ENCODE measurements at regions not wholly inside any gene's neighbourhood (a gene's known extent, or its start where the extent isn't known, plus 50 kb on each side); places are given as distances from the start of the nearest gene placed in this dataset.

DNA sequence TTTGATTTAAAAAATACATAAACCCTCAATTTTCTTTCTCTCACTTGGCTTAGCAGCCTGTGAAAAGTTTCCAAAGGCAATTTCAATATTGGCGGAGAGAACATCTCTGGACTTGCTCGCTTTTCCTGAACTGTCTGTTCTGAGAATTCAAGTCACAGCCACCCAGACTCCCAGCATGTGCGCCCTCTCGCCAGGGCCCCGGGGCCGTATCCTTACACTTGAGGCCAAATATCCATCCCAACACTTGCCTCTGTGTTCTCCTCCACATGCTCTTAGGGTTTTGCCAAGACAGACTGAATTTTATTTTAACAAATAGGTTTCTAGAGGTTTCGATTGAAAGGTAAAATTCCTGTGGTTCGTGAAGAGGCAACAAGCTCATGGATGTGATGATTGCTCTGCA lies 111.5 kb upstream of the GPR26 start:
- H3K27ac ChIP-seq (replicated peaks): no peak overlapping the region
- H3K27me3 ChIP-seq (ENCODE audit: insufficient read depth, poor library complexity, severe bottlenecking): no peaks in the 10 kb centered on the region
- DNase-seq (ENCODE audit: low read depth in 1 of 2, low spot score in 1 of 2): no peak
- no peak overlapping the region for H3K4me3 ChIP-seq (replicated peaks; ENCODE audit: insufficient read depth, low read length)
- TF ChIP-seq, protein P1, sequence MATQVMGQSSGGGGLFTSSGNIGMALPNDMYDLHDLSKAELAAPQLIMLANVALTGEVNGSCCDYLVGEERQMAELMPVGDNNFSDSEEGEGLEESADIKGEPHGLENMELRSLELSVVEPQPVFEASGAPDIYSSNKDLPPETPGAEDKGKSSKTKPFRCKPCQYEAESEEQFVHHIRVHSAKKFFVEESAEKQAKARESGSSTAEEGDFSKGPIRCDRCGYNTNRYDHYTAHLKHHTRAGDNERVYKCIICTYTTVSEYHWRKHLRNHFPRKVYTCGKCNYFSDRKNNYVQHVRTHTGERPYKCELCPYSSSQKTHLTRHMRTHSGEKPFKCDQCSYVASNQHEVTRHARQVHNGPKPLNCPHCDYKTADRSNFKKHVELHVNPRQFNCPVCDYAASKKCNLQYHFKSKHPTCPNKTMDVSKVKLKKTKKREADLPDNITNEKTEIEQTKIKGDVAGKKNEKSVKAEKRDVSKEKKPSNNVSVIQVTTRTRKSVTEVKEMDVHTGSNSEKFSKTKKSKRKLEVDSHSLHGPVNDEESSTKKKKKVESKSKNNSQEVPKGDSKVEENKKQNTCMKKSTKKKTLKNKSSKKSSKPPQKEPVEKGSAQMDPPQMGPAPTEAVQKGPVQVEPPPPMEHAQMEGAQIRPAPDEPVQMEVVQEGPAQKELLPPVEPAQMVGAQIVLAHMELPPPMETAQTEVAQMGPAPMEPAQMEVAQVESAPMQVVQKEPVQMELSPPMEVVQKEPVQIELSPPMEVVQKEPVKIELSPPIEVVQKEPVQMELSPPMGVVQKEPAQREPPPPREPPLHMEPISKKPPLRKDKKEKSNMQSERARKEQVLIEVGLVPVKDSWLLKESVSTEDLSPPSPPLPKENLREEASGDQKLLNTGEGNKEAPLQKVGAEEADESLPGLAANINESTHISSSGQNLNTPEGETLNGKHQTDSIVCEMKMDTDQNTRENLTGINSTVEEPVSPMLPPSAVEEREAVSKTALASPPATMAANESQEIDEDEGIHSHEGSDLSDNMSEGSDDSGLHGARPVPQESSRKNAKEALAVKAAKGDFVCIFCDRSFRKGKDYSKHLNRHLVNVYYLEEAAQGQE (IDR thresholded peaks at IDR 0.05; ENCODE audit: insufficient replicate concordance, low read depth): no peak

DNA sequence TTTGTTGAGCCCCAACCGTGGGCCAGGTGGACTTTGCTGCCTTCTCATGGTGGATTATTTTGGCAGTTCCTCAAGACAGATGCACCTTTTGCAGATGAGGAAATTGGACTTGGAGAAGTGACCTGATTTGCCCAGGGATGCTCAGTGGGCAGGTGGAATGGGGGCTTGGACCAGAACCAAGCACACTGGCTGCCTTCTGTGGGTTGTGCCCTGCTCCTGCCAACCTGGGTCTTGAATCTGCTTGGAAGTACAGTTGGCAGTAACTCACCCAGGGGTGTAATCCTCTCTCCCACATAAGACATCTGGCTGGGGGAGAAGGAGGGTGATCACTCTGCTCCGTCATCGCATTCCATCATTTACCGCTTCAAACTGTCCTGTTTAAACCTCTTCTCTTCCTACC lies 110.5 kb upstream of the GPR26 start:
- H3K27me3 ChIP-seq (ENCODE audit: insufficient read depth, poor library complexity, severe bottlenecking): no peaks in the 10 kb centered on the region
- H3K4me3 ChIP-seq (replicated peaks; ENCODE audit: insufficient read depth, low read length): no peak overlapping the region
- no peak overlapping the region for H3K27ac ChIP-seq (replicated peaks)
- DNase-seq (ENCODE audit: low read depth in 1 of 2, low spot score in 1 of 2): no peak
- TF ChIP-seq GABPA (IDR thresholded peaks at IDR 0.05; ENCODE audit: low read depth): no peak
- TF ChIP-seq, protein P2, sequence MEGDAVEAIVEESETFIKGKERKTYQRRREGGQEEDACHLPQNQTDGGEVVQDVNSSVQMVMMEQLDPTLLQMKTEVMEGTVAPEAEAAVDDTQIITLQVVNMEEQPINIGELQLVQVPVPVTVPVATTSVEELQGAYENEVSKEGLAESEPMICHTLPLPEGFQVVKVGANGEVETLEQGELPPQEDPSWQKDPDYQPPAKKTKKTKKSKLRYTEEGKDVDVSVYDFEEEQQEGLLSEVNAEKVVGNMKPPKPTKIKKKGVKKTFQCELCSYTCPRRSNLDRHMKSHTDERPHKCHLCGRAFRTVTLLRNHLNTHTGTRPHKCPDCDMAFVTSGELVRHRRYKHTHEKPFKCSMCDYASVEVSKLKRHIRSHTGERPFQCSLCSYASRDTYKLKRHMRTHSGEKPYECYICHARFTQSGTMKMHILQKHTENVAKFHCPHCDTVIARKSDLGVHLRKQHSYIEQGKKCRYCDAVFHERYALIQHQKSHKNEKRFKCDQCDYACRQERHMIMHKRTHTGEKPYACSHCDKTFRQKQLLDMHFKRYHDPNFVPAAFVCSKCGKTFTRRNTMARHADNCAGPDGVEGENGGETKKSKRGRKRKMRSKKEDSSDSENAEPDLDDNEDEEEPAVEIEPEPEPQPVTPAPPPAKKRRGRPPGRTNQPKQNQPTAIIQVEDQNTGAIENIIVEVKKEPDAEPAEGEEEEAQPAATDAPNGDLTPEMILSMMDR (IDR thresholded peaks at IDR 0.05; ENCODE audit: insufficient read depth, low read length): no peak
- no peak for TF ChIP-seq SPI1 (IDR thresholded peaks at IDR 0.05; ENCODE audit: borderline replicate concordance, low read depth)
- TF ChIP-seq POLR2AphosphoS5 (IDR thresholded peaks at IDR 0.05; ENCODE audit: low read depth): no peak
- TF ChIP-seq, protein P1 (IDR thresholded peaks at IDR 0.05; ENCODE audit: insufficient replicate concordance, low read depth): no peak

DNA sequence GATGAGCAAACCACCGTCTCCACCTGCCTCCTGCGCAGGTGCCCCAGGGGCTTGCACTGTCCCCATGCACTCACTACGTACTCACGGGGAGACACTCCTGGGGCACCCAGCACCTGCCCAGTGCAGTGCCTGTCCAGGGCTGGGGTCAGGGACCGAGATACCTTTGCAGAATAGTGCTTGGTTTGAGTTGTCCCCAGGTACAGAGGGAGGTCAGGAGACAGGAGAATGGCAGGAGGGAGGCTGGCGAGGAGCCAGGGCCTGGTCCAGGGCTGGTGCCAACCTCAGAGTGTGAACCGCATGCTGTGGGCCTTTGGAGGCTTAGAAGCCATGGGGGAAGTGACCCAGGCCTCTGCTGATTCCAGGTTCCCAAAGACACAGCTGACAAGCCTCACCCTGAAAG lies 110.1 kb upstream of the GPR26 start:
- Histone ChIP-seq H3K27me3 (ENCODE audit: insufficient read depth, poor library complexity, severe bottlenecking) (no peaks in the 10 kb centered on the region), H3K27ac (replicated peaks) (no peak overlapping the region), H3K4me3 (replicated peaks; ENCODE audit: insufficient read depth, low read length) (no peak overlapping the region)
- TF ChIP-seq, protein P2 (IDR thresholded peaks at IDR 0.05; ENCODE audit: insufficient read depth, low read length): no peak
- no peak for TF ChIP-seq POLR2AphosphoS5 (IDR thresholded peaks at IDR 0.05; ENCODE audit: low read depth)
- TF ChIP-seq, protein P1 (IDR thresholded peaks at IDR 0.05; ENCODE audit: insufficient replicate concordance, low read depth): no peak
- no peak for TF ChIP-seq SPI1 (IDR thresholded peaks at IDR 0.05; ENCODE audit: borderline replicate concordance, low read depth)
- no peak for TF ChIP-seq GABPA (IDR thresholded peaks at IDR 0.05; ENCODE audit: low read depth)
- no peak for DNase-seq (ENCODE audit: low read depth in 1 of 2, low spot score in 1 of 2)

DNA sequence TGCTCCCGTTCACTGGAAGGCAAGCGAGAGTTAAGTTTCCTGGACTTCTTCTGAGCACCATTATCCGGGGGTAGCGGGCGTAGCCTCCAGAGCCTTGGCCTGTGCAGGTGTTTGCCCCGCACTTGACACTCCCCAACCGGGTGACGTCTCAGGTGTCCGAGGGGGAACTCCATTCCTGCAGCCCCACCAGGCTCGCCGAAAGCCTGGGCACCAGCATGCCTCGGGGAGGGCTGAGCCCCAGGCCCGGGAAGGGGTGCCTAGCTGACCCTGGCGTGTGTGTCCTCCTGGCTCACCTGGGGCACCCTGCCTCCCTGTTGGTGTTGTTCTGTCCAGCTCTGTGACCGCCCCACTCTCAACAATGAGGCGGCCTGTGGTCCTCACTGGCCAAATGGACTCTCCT lies 109.4 kb upstream of the GPR26 start:
- no peak overlapping the region for H3K27ac ChIP-seq (replicated peaks)
- H3K27me3 ChIP-seq (ENCODE audit: insufficient read depth, poor library complexity, severe bottlenecking): no peaks in the 10 kb centered on the region
- no peak overlapping the region for H3K4me3 ChIP-seq (replicated peaks; ENCODE audit: insufficient read depth, low read length)
- TF ChIP-seq, protein P1 (IDR thresholded peaks at IDR 0.05; ENCODE audit: insufficient replicate concordance, low read depth): no peak
- no peak for TF ChIP-seq POLR2AphosphoS5 (IDR thresholded peaks at IDR 0.05; ENCODE audit: low read depth)
- no peak for TF ChIP-seq SPI1 (IDR thresholded peaks at IDR 0.05; ENCODE audit: borderline replicate concordance, low read depth)
- no peak for TF ChIP-seq GABPA (IDR thresholded peaks at IDR 0.05; ENCODE audit: low read depth)
- TF ChIP-seq, protein P2 (IDR thresholded peaks at IDR 0.05; ENCODE audit: insufficient read depth, low read length): no peak
- DNase-seq (ENCODE audit: low read depth in 1 of 2, low spot score in 1 of 2): no peak
